ENCODE measurements at regions not wholly inside any gene's neighbourhood (a gene's known extent, or its start where the extent isn't known, plus 50 kb on each side); places are given as distances from the start of the nearest gene placed in this dataset.

DNA sequence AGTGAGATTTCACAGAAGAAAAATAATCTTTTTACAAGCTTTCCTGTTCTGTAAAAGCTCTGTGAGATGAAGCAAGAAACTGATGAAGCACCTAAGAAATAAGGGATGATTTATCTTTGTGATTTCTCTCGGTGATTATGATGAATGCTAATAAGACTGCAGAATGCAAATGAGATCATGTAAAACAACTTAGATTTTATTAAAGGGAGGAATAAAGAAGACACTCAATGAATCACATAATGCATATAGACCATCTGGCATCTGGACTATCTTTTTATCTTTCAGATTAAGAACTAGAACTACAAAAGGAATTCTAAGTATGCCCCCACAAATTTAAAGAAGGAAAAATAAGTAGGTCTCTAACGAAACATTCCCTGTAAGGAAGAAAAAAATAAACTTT is 361.5 kb upstream of the OPRM1 start:
- DNase-seq (ENCODE audit: insufficient read length) (no peak), FAIRE-seq (no peak)
- TF ChIP-seq TAF1 (IDR thresholded peaks at IDR 0.05; ENCODE audit: borderline replicate concordance, low read depth, low read length), result no peak
- no peak for TF ChIP-seq POLR2AphosphoS5 (IDR thresholded peaks at IDR 0.05; ENCODE audit: low read depth, low read length)
- no peak for TF ChIP-seq POLR2A (IDR thresholded peaks at IDR 0.05; ENCODE audit: low read depth, low read length)

DNA sequence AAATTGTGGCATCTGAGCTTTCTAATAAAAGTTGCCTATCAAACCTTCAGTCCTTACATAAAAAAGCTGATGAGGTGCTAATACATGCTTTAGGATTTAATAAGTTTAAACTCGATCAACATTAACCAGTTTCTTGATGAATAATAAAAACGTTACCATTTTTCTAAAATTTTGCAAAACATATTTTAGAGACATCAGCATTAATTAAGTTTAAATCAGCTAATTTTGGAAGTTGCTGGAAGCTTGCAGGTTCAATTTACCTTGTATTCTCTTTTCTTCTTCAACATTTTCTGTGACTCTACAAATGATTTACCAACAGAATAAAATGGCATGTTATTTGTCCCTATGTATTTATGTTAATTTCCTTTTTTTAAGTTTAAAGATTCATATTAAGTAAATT is 365.3 kb upstream of the OPRM1 start:
- DNase-seq (ENCODE audit: insufficient read length) (no peak), FAIRE-seq (no peak)
- TF ChIP-seq POLR2AphosphoS5 (IDR thresholded peaks at IDR 0.05; ENCODE audit: low read depth, low read length) (no peak), POLR2A (IDR thresholded peaks at IDR 0.05; ENCODE audit: low read depth, low read length) (no peak), TAF1 (IDR thresholded peaks at IDR 0.05; ENCODE audit: borderline replicate concordance, low read depth, low read length) (no peak)

- TF ChIP-seq POLR2AphosphoS5 (IDR thresholded peaks at IDR 0.05; ENCODE audit: low read depth, low read length) (no peak), TAF1 (IDR thresholded peaks at IDR 0.05; ENCODE audit: borderline replicate concordance, low read depth, low read length) (no peak), POLR2A (IDR thresholded peaks at IDR 0.05; ENCODE audit: low read depth, low read length) (no peak)
- FAIRE-seq (no peak), DNase-seq (ENCODE audit: insufficient read length) (no peak)
Measured at GRCh38 chr6:153673225-153673624, 365.8 kb upstream of the OPRM1 start.

- no peak for TF ChIP-seq TAF1 (IDR thresholded peaks at IDR 0.05; ENCODE audit: borderline replicate concordance, low read depth, low read length)
- no peak for TF ChIP-seq POLR2AphosphoS5 (IDR thresholded peaks at IDR 0.05; ENCODE audit: low read depth, low read length)
- no peak for TF ChIP-seq POLR2A (IDR thresholded peaks at IDR 0.05; ENCODE audit: low read depth, low read length)
- DNase-seq (ENCODE audit: insufficient read length) (no peak), FAIRE-seq (no peak)
Measured at GRCh38 chr6:153670403-153671026, 368.5 kb upstream of the OPRM1 start.

- FAIRE-seq, result no peak
- TF ChIP-seq TAF1 (IDR thresholded peaks at IDR 0.05; ENCODE audit: borderline replicate concordance, low read depth, low read length) (no peak), POLR2A (IDR thresholded peaks at IDR 0.05; ENCODE audit: low read depth, low read length) (no peak), POLR2AphosphoS5 (IDR thresholded peaks at IDR 0.05; ENCODE audit: low read depth, low read length) (no peak)
- no peak for DNase-seq (ENCODE audit: insufficient read length)
Measured at GRCh38 chr6:153668758-153669157, 370.3 kb upstream of the OPRM1 start.

- FAIRE-seq, result no peak
- TF ChIP-seq POLR2A (IDR thresholded peaks at IDR 0.05; ENCODE audit: low read depth, low read length) (no peak), TAF1 (IDR thresholded peaks at IDR 0.05; ENCODE audit: borderline replicate concordance, low read depth, low read length) (no peak), POLR2AphosphoS5 (IDR thresholded peaks at IDR 0.05; ENCODE audit: low read depth, low read length) (no peak)
- DNase-seq (ENCODE audit: insufficient read length), result no peak
Measured at GRCh38 chr6:153662982-153663381, 376.1 kb upstream of the OPRM1 start.

DNA sequence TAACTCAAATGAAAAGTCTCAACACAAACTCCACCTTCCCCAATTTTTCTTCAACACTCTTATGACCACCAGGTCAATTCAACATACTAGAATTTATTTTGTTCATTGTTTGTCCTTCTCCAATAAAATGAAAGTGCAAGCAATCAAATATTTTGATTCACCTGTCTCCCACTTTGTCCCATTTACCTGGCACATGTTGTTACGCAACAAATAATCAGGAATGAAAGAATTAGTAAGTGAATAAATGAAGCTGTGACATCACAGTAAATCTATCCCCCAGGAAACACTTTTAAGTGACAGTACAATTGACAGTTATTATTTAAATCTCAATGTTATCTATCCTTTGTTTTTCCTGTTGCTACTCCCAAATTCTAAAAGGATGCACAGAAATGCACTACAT is 393.7 kb upstream of the OPRM1 start:
- DNase-seq (ENCODE audit: insufficient read length) (no peak), FAIRE-seq (no peak)
- TF ChIP-seq POLR2A (IDR thresholded peaks at IDR 0.05; ENCODE audit: low read depth, low read length), result no peak
- TF ChIP-seq POLR2AphosphoS5 (IDR thresholded peaks at IDR 0.05; ENCODE audit: low read depth, low read length), result no peak
- no peak for TF ChIP-seq TAF1 (IDR thresholded peaks at IDR 0.05; ENCODE audit: borderline replicate concordance, low read depth, low read length)

GRCh38 chr6:153644000-153644399 is 395.0 kb upstream of the OPRM1 start:
- no peak for TF ChIP-seq TAF1 (IDR thresholded peaks at IDR 0.05; ENCODE audit: borderline replicate concordance, low read depth, low read length)
- no peak for TF ChIP-seq POLR2A (IDR thresholded peaks at IDR 0.05; ENCODE audit: low read depth, low read length)
- TF ChIP-seq POLR2AphosphoS5 (IDR thresholded peaks at IDR 0.05; ENCODE audit: low read depth, low read length), result no peak
- FAIRE-seq, result no peak
- DNase-seq (ENCODE audit: insufficient read length), result no peak

DNA sequence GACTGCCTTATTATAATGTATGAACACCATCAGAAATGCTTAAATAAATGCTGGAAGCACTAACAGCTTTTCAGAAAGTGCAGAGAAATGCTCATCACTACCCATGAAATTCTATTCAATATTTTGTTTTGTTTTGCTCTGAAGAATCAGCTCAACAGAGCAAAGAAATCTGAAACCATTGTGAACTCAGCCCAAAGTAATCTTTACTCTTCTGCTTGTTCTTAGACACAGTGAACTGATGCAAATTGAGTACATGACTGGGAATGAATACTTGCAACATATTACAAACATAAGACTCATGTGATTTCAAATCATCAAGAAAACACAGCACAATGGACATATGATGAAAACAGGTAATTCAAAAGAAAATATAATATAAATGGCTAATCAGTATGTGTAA is 404.6 kb upstream of the OPRM1 start:
- TF ChIP-seq POLR2A (IDR thresholded peaks at IDR 0.05; ENCODE audit: low read depth, low read length) (no peak), TAF1 (IDR thresholded peaks at IDR 0.05; ENCODE audit: borderline replicate concordance, low read depth, low read length) (no peak), POLR2AphosphoS5 (IDR thresholded peaks at IDR 0.05; ENCODE audit: low read depth, low read length) (no peak)
- FAIRE-seq, result no peak
- DNase-seq (ENCODE audit: insufficient read length), result no peak

DNA sequence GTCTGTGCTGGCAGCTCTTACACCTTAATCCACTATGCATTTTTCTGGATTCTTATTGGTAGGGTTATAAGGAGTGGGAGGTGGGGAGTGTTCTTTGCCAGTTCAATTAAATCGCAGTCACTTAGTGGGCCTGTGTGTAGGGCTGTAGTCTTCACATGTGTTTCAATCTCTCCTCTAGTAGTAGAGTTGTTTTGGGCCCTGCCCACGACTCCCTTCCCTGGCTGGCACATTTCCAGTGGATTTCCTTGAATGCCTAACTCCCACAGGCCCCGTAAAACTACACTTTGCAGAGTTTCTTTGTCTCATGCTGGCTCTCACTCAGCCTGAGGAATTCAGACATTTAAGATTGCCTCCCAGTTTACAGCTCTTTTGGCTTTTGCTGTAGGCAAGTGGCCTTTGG is 414.0 kb upstream of the OPRM1 start:
- no peak for TF ChIP-seq TAF1 (IDR thresholded peaks at IDR 0.05; ENCODE audit: borderline replicate concordance, low read depth, low read length)
- TF ChIP-seq POLR2A (IDR thresholded peaks at IDR 0.05; ENCODE audit: low read depth, low read length), result no peak
- TF ChIP-seq POLR2AphosphoS5 (IDR thresholded peaks at IDR 0.05; ENCODE audit: low read depth, low read length), result no peak
- FAIRE-seq (no peak), DNase-seq (ENCODE audit: insufficient read length) (no peak)

DNA sequence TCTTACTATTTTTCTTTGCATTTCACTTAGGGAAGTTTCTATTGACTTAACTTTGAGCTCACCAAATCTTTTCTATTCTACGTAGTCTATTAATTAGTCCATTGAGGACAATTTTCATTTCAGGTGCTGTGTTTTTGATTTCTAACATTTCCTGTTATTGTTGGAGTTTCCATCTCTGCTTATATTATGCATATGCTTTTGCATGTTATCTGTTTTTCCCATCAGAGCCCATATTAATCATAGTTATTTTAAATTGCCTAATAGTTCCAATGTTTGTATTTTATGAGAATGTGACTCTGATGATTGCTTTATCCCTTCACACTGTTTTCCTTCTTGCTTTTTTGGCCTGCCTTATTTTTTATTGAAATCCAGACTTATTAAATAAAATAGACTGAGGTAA is 414.5 kb upstream of the OPRM1 start:
- FAIRE-seq, result no peak
- no peak for DNase-seq (ENCODE audit: insufficient read length)
- TF ChIP-seq POLR2AphosphoS5 (IDR thresholded peaks at IDR 0.05; ENCODE audit: low read depth, low read length) (no peak), POLR2A (IDR thresholded peaks at IDR 0.05; ENCODE audit: low read depth, low read length) (no peak), TAF1 (IDR thresholded peaks at IDR 0.05; ENCODE audit: borderline replicate concordance, low read depth, low read length) (no peak)

DNA sequence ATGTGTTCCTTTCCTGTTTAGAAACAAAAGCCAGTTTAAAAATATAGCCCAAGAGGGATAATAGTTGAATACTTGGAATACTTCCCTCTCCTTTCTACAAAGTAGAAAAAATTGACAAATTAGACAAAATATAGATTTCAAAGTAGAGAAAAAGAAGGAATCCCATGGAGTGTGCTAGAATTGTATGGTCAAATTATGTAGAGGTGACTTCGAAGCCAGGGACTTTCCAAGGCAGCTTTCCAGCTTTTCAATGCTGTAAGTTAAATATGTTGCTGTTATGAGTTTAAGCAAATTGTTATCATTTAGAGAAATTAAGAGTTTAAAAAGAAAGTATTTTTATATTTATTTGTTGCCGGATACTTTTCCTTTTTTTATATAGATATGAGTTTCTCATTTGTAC is 415.5 kb upstream of the OPRM1 start:
- DNase-seq (ENCODE audit: insufficient read length) (no peak), FAIRE-seq (no peak)
- TF ChIP-seq POLR2A (IDR thresholded peaks at IDR 0.05; ENCODE audit: low read depth, low read length), result no peak
- no peak for TF ChIP-seq POLR2AphosphoS5 (IDR thresholded peaks at IDR 0.05; ENCODE audit: low read depth, low read length)
- no peak for TF ChIP-seq TAF1 (IDR thresholded peaks at IDR 0.05; ENCODE audit: borderline replicate concordance, low read depth, low read length)

Measured in GM12892 (cell line).